ENCODE measurements at regions not wholly inside any gene's neighbourhood (a gene's known extent, or its start where the extent isn't known, plus 50 kb on each side); places are given as distances from the start of the nearest gene placed in this dataset.
"Not testable (repeated sequence)": the region's sequence is repeated elsewhere in the genome, so short reads cannot be mapped to it uniquely, and the experiment has no call there.

DNA sequence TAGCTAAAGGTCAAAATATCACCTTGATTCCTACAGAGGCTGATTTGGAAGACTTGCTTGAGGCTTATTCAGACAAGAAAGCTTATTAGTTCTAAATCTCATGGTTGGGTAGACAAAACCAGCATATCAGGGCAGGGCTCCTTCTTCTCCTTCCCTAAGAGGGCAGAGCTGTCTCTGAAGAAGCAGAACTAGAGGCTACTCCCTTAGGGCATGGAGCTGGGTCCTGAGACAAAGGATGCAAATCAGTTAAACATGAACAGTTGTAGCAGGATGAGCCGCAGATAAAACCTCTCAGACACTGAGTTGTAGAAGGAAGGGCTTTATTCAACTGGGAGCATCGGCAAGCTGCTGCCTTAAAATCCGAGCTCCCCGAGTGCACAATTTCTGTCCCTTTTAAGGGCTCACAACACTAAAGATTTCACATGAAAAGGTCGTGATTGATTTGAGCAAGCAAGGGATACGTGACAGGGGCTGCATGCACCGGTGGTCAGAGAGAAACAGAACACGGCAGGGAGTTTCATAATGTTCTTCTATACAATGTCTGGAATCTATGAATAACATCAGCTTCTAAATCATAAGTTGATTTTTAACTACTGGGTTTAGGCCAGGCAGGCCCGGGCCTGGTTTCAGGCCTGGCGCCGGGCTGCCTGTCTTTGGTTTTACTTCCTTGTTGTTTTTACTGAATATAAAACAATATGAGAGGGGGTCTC lies 508.2 kb downstream of the DOK5 start:
- TF ChIP-seq, protein P1, sequence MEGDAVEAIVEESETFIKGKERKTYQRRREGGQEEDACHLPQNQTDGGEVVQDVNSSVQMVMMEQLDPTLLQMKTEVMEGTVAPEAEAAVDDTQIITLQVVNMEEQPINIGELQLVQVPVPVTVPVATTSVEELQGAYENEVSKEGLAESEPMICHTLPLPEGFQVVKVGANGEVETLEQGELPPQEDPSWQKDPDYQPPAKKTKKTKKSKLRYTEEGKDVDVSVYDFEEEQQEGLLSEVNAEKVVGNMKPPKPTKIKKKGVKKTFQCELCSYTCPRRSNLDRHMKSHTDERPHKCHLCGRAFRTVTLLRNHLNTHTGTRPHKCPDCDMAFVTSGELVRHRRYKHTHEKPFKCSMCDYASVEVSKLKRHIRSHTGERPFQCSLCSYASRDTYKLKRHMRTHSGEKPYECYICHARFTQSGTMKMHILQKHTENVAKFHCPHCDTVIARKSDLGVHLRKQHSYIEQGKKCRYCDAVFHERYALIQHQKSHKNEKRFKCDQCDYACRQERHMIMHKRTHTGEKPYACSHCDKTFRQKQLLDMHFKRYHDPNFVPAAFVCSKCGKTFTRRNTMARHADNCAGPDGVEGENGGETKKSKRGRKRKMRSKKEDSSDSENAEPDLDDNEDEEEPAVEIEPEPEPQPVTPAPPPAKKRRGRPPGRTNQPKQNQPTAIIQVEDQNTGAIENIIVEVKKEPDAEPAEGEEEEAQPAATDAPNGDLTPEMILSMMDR (IDR thresholded peaks at IDR 0.05 in 2 of 3, conservative IDR thresholded peaks at IDR 0.05 in 1 of 3; ENCODE audit: control insufficient read depth in 2 of 3, extremely low read depth in 1 of 3, insufficient read depth in 1 of 3, low read depth in 3 of 3, low read length in 3 of 3) = not testable (repeated sequence)
- not testable (repeated sequence) for TF ChIP-seq ZNF274 (IDR thresholded peaks at IDR 0.05; ENCODE audit: insufficient read depth, insufficient read length); MXI1 (IDR thresholded peaks at IDR 0.05; ENCODE audit: low read depth, low read length); EP300 (IDR thresholded peaks at IDR 0.05; ENCODE audit: borderline replicate concordance in 1 of 2, control insufficient read depth in 1 of 2, low read depth in 2 of 2, low read length in 2 of 2); SP1 (IDR thresholded peaks at IDR 0.05; ENCODE audit: low read depth, low read length); BRCA1 (IDR thresholded peaks at IDR 0.05; ENCODE audit: low read depth, low read length); POLR2A (IDR thresholded peaks at IDR 0.05; ENCODE audit: low read depth, low read length); RAD51 (IDR thresholded peaks at IDR 0.05)

Data from GM12878 (cell line).